Naive thymus-derived CD4-positive, alpha-beta T cell (primary cell): ENCODE measurements at regions not wholly inside any gene's neighbourhood (a gene's known extent, or its start where the extent isn't known, plus 50 kb on each side); places are given as distances from the start of the nearest gene placed in this dataset.

ENCODE experiments used
- ATAC-seq: fragments of 150-1000 bp; cut with Tn5 transposase; 2 replicates; pipeline ENCODE4 v1.10.0; 2021; ENCODE audit warnings: mild to moderate bottlenecking, moderate library complexity
- CTCF ChIA-PET: fragments of 350-600 bp; sonication (Branson Sonifier 250); formaldehyde crosslinking; loops from one replicate; lab custom pipeline; 2021; ENCODE audit warnings: antibody characterized with exemption; lab: Charles Lee
- POLR2A ChIA-PET: fragments of 350-600 bp; sonication (Branson Sonifier 250); formaldehyde crosslinking; loops from one replicate; lab custom pipeline; 2021; ENCODE audit warnings: antibody characterized with exemption, inconsistent platforms; lab: Charles Lee
- DNase-seq, 9 donors: peaks; one replicate each; pipeline versions ENCODE4 v3.0.0 to v3.0.0-alpha.2; 2020 to 2022; ENCODE audit warnings: mixed read lengths in 1 of 9
- H3K27ac ChIP-seq: one replicate; pipeline ENCODE4 v1.7.0; 2013; ENCODE audit warnings: mild to moderate bottlenecking, low read depth, low read length, moderate library complexity
- H3K27me3 ChIP-seq, 2 donors: one replicate each; pipeline ENCODE4 v1.7.0; 2013; ENCODE audit warnings: low read length in 2 of 2, mild to moderate bottlenecking in 2 of 2, moderate library complexity in 2 of 2; ENCODE audit not compliant: control insufficient read depth in 2 of 2, insufficient read depth in 2 of 2
- H3K36me3 ChIP-seq, 3 experiments: 1 replicate in 2 of 3; 2 replicates in 1 of 3; pipeline ENCODE4 v1.7.0; 2013; ENCODE audit warnings: low read length in 3 of 3, mild to moderate bottlenecking in 3 of 3, moderate library complexity in 1 of 3; ENCODE audit not compliant: insufficient read depth in 3 of 3, control insufficient read depth in 2 of 3
- H3K4me1 ChIP-seq, 2 donors: one replicate each; pipeline ENCODE4 v1.7.0; 2013; ENCODE audit warnings: low read length in 2 of 2, mild to moderate bottlenecking in 2 of 2, moderate library complexity in 1 of 2; ENCODE audit not compliant: control insufficient read depth in 2 of 2, insufficient read depth in 2 of 2
- H3K4me3 ChIP-seq: 2 replicates; pipeline ENCODE4 v1.7.0; 2013; ENCODE audit warnings: mild to moderate bottlenecking, low read length
- H3K9me3 ChIP-seq, 3 experiments: 1 replicate in 2 of 3; 2 replicates in 1 of 3; pipeline ENCODE4 v1.7.0; 2013; ENCODE audit warnings: low read length in 3 of 3; ENCODE audit not compliant: control insufficient read depth in 2 of 3
- H3K27ac Mint-ChIP-seq, 9 donors: one replicate each; pipeline ENCODE4 v1.8.0; 2020 to 2022; ENCODE audit warnings: mixed read lengths in 9 of 9, mild to moderate bottlenecking in 8 of 9, moderate library complexity in 5 of 9, inconsistent platforms in 2 of 9
- H3K27me3 Mint-ChIP-seq, 5 donors: one replicate each; pipeline ENCODE4 v1.8.0; 2021 to 2022; ENCODE audit warnings: mixed read lengths in 5 of 5, mild to moderate bottlenecking in 1 of 5
- H3K36me3 Mint-ChIP-seq, 5 donors: one replicate each; pipeline ENCODE4 v1.8.0; 2020 to 2022; ENCODE audit warnings: mixed read lengths in 5 of 5, mild to moderate bottlenecking in 3 of 5, inconsistent platforms in 1 of 5
- H3K4me1 Mint-ChIP-seq, 7 donors: one replicate each; pipeline ENCODE4 v1.8.0; 2020 to 2022; ENCODE audit warnings: mixed read lengths in 7 of 7, mild to moderate bottlenecking in 3 of 7, inconsistent platforms in 1 of 7
- H3K4me3 Mint-ChIP-seq, 10 donors: one replicate each; pipeline ENCODE4 v1.8.0; 2020 to 2022; ENCODE audit warnings: mild to moderate bottlenecking in 10 of 10, mixed read lengths in 10 of 10, moderate library complexity in 6 of 10, inconsistent platforms in 2 of 10
- H3K9me3 Mint-ChIP-seq, 11 donors: one replicate each; pipeline ENCODE4 v1.8.0; 2020 to 2022; ENCODE audit warnings: mixed read lengths in 11 of 11, mild to moderate bottlenecking in 4 of 11, inconsistent platforms in 1 of 11, moderate library complexity in 1 of 11
- intact Hi-C, 2 donors: fragments of 100-400 bp; cut with micrococcal nuclease; formaldehyde crosslinking; loops; one replicate each; pipeline ENCODE4 v1.15.1; 2023

GRCh38 chr2:38467768-38468455, 90.8 kb upstream of the ATL2 start:
- Histone ChIP-seq H3K4me1 (no peaks in the 10 kb centered on the region), H3K27me3 (no peaks in the 10 kb centered on the region), H3K4me3 (no peak overlapping the region), H3K36me3 (no peaks in the 10 kb centered on the region), H3K27ac (no peak overlapping the region), H3K9me3 (no peaks in the 10 kb centered on the region)
- Mint-ChIP-seq H3K9me3 (peaks cover 0 to 4% (median 0%) of the 10 kb centered on the region in 11 donors), H3K27me3 (peaks cover 0 to 25% (median 0%) of the 10 kb centered on the region in 5 donors), H3K4me3 (no peak overlapping the region), H3K27ac (no peak overlapping the region), H3K4me1 (peaks cover 0 to 5% (median 0%) of the 10 kb centered on the region in 7 donors), H3K36me3 (peaks cover 0 to 2% (median 0%) of the 10 kb centered on the region in 5 donors)
- ChIA-PET POLR2A (no interaction called here), CTCF (interaction anchor here (2.4 kb wide), 1 partner anchor 152 kb away, joined by 13 read pairs; no protein-coding TSS in a partner anchor)
- ATAC-seq (no peak), DNase-seq (no peak)
- intact Hi-C loops = loop anchor here in 1 of 2 donors (5.0 kb wide), 1 partner anchor 151 kb away; no protein-coding TSS in a partner anchor

GRCh38 chr2:38466876-38467767, 90.0 kb upstream of the ATL2 start:
- peaks cover 0 to 3% (median 0%) of the 10 kb centered on the region in 11 donors for H3K9me3 Mint-ChIP-seq
- H3K27ac Mint-ChIP-seq = no peak overlapping the region
- ChIA-PET CTCF (interaction anchor here (2.4 kb wide), 1 partner anchor 151 kb away, joined by 13 read pairs; no protein-coding TSS in a partner anchor), POLR2A (no interaction called here)
- H3K4me1 Mint-ChIP-seq = peaks cover 0 to 5% (median 0%) of the 10 kb centered on the region in 7 donors
- no peak overlapping the region for H3K4me3 Mint-ChIP-seq
- Histone ChIP-seq H3K4me1 (no peaks in the 10 kb centered on the region), H3K4me3 (no peak overlapping the region), H3K27me3 (no peaks in the 10 kb centered on the region), H3K27ac (no peak overlapping the region), H3K36me3 (no peaks in the 10 kb centered on the region), H3K9me3 (no peaks in the 10 kb centered on the region)
- ATAC-seq (no peak), DNase-seq (no peak)
- H3K36me3 Mint-ChIP-seq = no peaks in the 10 kb centered on the region
- H3K27me3 Mint-ChIP-seq = peaks cover 0 to 25% (median 0%) of the 10 kb centered on the region in 5 donors
- intact Hi-C loops = loop anchor here in 1 of 2 donors (5.0 kb wide), 1 partner anchor 150 kb away; no protein-coding TSS in a partner anchor

DNA sequence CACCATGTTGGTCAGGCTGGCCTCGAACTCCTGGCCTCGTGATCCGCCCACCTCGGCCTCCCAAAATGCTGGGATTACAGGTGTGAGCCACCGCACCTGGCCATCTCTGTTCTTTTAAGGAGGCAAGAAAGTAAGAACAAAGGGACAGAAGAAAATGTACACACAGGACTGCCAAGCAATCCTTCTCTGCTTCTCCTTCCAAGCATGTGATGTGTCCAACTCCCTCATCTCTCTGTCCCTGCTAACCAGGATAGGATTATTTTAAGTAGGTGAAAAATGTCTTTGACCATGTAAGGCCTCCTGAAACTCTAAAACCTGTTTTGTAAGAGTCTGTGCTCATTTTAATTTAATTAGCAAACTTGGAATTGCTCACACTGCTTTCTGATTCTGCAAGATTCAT, 89.3 kb upstream of the ATL2 start:
- Histone ChIP-seq H3K4me1 (no peaks in the 10 kb centered on the region), H3K36me3 (no peaks in the 10 kb centered on the region), H3K27ac (no peak overlapping the region), H3K4me3 (no peak overlapping the region), H3K27me3 (no peaks in the 10 kb centered on the region), H3K9me3 (no peaks in the 10 kb centered on the region)
- Mint-ChIP-seq H3K27me3 (peaks cover 0 to 21% (median 0%) of the 10 kb centered on the region in 5 donors), H3K4me3 (no peak overlapping the region), H3K36me3 (no peaks in the 10 kb centered on the region), H3K9me3 (no peaks in the 10 kb centered on the region), H3K4me1 (peaks cover 0 to 5% (median 0%) of the 10 kb centered on the region in 7 donors), H3K27ac (no peak overlapping the region)
- no peak for DNase-seq
- ChIA-PET POLR2A (no interaction called here), CTCF (no interaction called here)
- intact Hi-C loops = loop anchor here in 1 of 2 donors (5.0 kb wide), 1 partner anchor 149 kb away; no protein-coding TSS in a partner anchor
- ATAC-seq = no peak

DNA sequence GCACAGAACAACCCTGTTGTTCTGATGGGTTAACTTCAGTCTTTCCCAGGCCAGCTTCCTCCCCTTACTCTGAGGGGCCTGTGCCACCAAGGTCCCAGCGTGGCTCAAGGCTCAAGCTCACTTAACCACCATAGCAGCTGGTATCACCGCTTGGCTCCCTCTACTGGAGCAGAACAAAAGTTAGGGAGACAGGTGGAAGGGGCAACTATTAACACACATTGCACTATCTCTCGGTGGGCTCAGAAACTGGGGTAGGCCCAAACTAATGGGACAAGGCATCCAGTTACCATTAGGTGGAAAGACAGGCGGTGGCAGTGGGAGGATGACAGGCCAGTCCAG, 88.7 kb upstream of the ATL2 start:
- ChIA-PET CTCF (interaction anchor here (0.5 to 1.4 kb wide), 8 partner anchors 43 to 1186 kb away, joined by 3 to 11 read pairs (median 4); no protein-coding TSS in a partner anchor), POLR2A (interaction anchor here (0.6 kb wide), 1 partner anchor 93 kb away, joined by 3 read pairs; no protein-coding TSS in a partner anchor)
- DNase-seq = peak in 6 of 9 donors; percentile 2 to 23 (median 14)
- H3K4me3 ChIP-seq = no peak overlapping the region
- H3K27ac ChIP-seq = no peak overlapping the region
- peak; percentile 45 for ATAC-seq
- H3K36me3 ChIP-seq = no peaks in the 10 kb centered on the region
- no peaks in the 10 kb centered on the region for H3K36me3 Mint-ChIP-seq
- peaks cover 0 to 5% (median 0%) of the 10 kb centered on the region in 7 donors for H3K4me1 Mint-ChIP-seq
- peak overlapping the region in 2 of 9 donors; percentile 35 to 66 for H3K27ac Mint-ChIP-seq
- no peaks in the 10 kb centered on the region for H3K4me1 ChIP-seq
- no peaks in the 10 kb centered on the region for H3K9me3 Mint-ChIP-seq
- no peaks in the 10 kb centered on the region for H3K27me3 ChIP-seq
- no peak overlapping the region for H3K4me3 Mint-ChIP-seq
- no peaks in the 10 kb centered on the region for H3K9me3 ChIP-seq
- intact Hi-C loops = loop anchor here (1.0 to 5.0 kb wide), 4 partner anchors 88 to 150 kb away; partner anchors contain the start of gene ATL2 (in 1 of the 2)
- H3K27me3 Mint-ChIP-seq = peaks cover 0 to 16% (median 0%) of the 10 kb centered on the region in 5 donors

DNA sequence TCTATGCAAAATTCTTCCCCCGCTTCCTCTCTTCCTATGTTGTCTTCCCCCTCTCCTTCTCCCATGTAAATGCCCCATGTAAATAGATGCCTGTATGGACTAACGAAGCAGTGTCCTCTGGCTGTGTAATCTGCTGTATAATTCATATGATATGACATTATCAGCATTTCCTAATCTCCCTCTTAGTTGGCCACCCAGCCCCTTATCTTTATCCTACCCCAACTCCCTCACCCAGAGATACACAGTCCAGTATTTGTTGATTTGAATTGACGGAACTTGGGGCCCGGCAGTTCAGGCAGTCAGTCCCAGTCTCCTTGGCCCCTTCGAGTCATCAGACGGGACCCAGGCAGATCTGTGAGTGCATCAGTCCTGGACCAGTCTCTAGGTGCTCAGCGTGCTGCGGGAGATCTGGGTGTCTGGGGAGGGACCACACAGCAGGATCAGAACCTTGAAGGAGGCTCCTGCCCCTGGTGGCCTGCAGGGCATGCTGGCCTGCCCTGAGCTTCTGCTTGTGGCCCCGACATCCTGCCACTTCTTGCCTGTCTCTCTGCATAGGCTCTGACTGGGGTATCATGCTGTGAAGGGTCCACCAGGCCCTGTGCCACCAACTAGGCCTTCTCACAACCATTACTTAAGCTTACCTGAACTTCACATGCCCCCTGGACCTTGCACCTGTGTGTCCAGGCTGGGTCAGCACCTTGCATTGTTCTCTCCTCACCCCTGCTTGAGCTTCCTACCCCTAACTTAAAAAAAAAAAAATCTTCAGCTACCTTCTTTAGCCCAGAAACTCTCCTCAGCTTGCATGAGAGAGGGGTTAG, 88.1 kb upstream of the ATL2 start:
- intact Hi-C loops = loop anchor here (1.0 to 5.0 kb wide), 4 partner anchors 88 to 150 kb away; partner anchors contain the start of gene ATL2 (in 1 of the 2)
- Mint-ChIP-seq H3K36me3 (no peaks in the 10 kb centered on the region), H3K4me3 (no peak overlapping the region), H3K4me1 (peaks cover 0 to 5% (median 0%) of the 10 kb centered on the region in 7 donors), H3K27me3 (peaks cover 0 to 16% (median 0%) of the 10 kb centered on the region in 5 donors), H3K9me3 (no peaks in the 10 kb centered on the region), H3K27ac (peak overlapping the region in 2 of 9 donors; percentile 35 to 66)
- Histone ChIP-seq H3K4me3 (no peak overlapping the region), H3K4me1 (no peaks in the 10 kb centered on the region), H3K27me3 (no peaks in the 10 kb centered on the region), H3K9me3 (no peaks in the 10 kb centered on the region), H3K36me3 (no peaks in the 10 kb centered on the region), H3K27ac (no peak overlapping the region)
- ATAC-seq (no peak), DNase-seq (no peak)
- CTCF ChIA-PET = interaction anchor here (0.5 to 1.4 kb wide), 8 partner anchors 43 to 1186 kb away, joined by 3 to 11 read pairs (median 4); no protein-coding TSS in a partner anchor
- POLR2A ChIA-PET = interaction anchor here (0.6 kb wide), 1 partner anchor 92 kb away, joined by 3 read pairs; no protein-coding TSS in a partner anchor
